ENCODE measurements at regions not wholly inside any gene's neighbourhood (a gene's known extent, or its start where the extent isn't known, plus 50 kb on each side); places are given as distances from the start of the nearest gene placed in this dataset.

DNA sequence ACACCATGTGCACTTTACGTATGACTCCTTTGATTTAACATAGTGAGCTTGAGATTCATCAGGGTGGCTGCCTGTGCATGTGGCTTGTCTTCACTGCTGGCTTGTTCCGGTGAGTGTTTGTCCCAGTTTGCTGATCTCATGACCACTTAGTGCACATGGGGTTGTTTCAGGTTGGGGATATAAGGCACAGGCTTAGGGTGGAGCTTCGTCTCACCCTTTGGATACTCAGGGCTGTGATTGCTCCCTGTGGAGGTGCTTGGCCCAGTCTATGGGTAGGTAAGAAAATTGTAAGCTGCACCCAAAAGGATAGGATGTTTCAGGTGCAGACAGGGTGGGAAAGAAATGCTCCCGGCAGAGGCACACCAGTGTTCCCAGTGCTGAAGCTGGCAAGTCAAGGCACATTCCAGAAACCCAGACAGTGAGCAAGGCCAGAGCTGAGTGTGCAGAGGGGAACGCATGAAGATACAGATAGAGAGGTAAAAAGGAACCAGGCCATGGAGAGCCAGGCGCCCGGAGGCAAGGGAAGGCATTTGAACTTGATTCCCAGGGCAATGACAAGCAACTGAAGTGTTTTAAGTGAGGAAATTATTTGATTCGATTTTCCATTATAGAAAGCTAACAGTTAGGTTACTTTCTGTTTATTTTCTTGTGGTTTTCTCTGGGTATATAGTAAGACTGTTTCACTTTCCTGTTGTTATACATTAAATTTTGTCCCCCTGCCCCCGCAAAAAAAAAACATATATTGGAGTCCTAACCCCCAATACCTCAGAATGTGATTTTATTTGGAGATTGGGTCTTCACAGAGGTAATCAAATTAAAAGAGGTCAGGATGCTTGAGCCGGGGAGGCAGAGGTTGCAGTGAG is 289.8 kb upstream of the KLF6 start:
- no peak for DNase-seq (ENCODE audit: low read depth)

DNA sequence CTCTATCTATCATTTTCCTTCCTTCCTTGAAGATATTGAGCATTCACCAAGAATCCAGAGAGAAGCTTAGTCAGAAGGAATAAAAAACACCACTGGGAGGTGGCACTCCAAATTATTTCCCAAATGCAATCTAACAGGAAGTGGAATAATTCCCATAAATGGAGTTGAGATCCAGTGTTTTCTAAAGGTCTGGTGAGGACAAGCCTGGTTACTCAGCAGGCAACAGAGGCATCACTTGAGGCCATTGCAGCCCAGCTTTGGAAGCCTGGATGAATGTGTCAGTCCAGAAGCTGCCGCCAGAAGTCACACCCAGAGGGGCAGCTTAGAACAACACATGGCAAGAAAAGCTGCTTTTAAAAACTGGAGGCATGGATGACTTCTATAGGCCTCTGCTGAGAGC is 288.9 kb upstream of the KLF6 start:
- DNase-seq (ENCODE audit: low read depth): no peak

- no peak for DNase-seq (ENCODE audit: low read depth)
Measured at GRCh38 chr10:4070921-4071660, 286.1 kb upstream of the KLF6 start.

GRCh38 chr10:4070184-4070583 is 285.2 kb upstream of the KLF6 start:
- no peak for DNase-seq (ENCODE audit: low read depth)

GRCh38 chr10:4069491-4069890 is 284.5 kb upstream of the KLF6 start:
- DNase-seq (ENCODE audit: low read depth): no peak

DNA sequence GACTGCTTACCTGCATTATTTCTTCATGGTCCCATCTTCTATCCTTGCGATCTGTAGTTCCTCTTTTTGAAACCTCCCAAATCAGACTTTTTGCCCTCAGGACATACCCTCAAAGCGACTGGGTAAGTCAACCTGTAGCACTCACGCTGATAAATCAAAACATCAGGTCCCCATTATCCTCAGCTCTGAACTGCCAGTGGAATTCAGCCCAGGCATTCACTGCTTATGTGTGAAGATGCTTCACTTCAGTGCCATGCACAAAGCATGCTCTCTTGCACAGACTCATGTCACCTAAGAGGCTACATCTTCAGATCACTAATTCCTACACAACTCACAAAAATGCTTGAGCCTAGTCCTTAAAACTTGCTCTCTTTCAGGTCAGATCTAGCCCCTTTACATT is 283.6 kb upstream of the KLF6 start:
- no peak for DNase-seq (ENCODE audit: low read depth)

- DNase-seq (ENCODE audit: low read depth): no peak
Measured at GRCh38 chr10:4067931-4068561, 283.0 kb upstream of the KLF6 start.

DNA sequence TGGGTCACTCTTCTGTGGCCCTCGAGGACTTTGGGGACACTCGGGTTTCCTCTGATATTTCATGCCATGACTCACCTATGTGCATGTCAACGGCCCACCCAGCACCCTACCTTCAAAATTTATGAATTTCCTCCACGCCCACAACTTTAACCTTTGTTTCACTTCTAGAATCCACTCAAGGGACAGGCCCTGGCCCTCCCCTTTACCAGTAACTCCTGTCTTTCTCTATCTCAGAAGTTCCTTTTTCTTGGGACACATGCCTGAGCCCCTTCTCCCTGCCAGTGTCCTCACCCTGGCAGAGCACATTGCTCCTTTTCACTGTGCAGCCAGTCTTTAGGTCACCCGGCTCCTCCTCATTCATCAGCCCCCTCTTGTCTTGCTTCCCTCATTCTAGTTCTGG is 282.5 kb upstream of the KLF6 start:
- no peak for DNase-seq (ENCODE audit: low read depth)

GRCh38 chr10:4066581-4067390 is 281.8 kb upstream of the KLF6 start:
- no peak for DNase-seq (ENCODE audit: low read depth)

DNA sequence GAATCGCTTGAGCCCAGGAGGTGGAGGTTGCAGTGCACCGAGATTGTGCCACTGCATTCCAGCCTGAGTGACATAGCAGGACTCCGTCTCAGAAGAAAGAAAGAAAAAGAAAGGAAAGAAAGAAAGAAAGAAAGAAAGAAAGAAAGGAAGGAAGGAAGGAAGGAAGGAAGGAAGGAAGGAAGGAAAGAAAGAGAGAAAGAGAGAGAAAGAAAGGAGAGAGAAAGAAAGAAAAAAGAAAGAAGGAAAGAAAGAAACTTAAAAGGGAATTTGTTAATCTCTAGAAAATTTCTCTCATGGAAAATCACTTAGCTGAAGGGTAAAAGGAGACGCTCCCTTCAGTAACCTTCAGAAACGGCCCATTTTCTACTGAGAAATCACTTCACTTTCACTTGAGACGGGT is 279.5 kb upstream of the KLF6 start:
- no peak for DNase-seq (ENCODE audit: low read depth)

GRCh38 chr10:4063717-4064116 is 278.7 kb upstream of the KLF6 start:
- DNase-seq (ENCODE audit: low read depth): no peak

- DNase-seq (ENCODE audit: low read depth): no peak
Measured at GRCh38 chr10:4062751-4063150, 277.7 kb upstream of the KLF6 start.

DNA sequence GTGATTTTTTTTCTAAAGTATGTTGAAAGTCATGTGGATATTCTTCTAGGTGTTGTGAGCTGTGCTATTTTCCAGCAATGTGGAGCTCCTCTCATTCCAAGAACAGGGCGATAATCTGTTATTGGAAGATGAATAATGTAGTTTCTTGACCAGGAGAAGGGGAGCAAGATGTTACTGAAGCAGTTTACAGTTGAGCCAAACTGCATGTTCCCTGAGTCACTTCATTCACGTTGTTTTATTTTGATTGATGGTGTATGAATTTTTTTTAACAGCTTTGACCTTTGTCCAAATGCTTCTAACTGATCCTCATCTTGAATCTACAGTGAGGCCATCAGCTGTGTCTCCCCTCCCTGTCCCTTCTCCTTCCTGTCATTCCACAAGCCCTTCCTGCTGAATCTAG is 277.1 kb upstream of the KLF6 start:
- DNase-seq (ENCODE audit: low read depth): no peak

DNA sequence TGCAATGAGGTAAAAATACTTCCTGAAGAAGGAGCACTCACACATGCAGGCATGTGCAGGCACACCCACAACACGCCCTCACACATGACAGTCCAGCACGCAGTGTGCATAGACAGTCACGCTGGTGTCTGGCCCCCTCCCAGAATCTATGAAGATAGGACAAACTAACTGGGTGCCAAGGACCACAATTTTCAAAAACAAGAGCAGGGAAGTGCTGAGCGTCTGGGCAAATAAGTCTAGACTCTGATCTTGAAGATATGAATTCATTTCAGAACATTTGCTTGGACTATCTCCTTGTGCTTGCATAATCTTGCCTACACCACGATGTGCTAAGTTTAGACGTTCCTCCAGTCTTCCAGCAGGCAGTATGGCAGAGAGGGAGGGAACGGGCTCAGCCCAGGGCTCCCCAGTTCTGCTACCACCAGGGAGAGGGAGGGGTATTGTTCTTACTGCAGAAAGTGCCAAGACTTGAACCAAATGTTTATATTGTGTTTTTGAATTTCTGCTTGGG is 276.5 kb upstream of the KLF6 start:
- peak; percentile 36 for DNase-seq (ENCODE audit: low read depth)

DNA sequence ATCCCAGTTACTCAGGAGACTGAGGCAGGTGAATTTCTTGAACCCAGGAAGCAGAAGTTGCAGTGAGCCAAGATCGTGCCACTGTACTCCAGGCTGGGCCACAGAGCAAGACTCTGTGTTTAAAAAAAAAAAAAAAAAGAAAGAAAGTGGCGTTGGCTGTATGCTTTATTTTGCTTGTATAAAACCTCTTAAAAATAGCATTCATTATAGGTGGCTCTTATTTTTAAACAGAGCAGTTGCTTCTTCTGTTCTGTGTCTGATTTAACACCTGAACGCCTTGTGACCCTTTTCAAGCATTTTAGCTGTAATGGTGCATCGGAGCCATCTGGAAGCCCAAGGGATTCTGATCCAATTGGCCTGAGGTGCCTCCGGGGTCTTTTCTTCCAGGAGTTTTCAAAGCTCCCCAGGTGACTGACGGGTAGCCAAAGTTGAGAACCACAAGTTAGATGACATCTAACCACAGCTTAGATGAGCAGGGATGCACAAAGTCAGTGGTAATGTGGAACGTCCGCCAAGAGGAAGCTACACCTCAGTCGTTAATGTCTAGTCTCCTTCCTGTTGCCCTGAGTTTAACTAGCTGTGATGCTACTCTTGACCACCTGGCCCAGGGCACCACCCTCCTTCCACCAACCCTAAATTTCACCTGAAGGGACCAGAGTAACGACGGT is 274.6 kb upstream of the KLF6 start:
- DNase-seq (ENCODE audit: low read depth): no peak

- no peak for DNase-seq (ENCODE audit: low read depth)
Measured at GRCh38 chr10:4058514-4059029, 273.6 kb upstream of the KLF6 start.

DNA sequence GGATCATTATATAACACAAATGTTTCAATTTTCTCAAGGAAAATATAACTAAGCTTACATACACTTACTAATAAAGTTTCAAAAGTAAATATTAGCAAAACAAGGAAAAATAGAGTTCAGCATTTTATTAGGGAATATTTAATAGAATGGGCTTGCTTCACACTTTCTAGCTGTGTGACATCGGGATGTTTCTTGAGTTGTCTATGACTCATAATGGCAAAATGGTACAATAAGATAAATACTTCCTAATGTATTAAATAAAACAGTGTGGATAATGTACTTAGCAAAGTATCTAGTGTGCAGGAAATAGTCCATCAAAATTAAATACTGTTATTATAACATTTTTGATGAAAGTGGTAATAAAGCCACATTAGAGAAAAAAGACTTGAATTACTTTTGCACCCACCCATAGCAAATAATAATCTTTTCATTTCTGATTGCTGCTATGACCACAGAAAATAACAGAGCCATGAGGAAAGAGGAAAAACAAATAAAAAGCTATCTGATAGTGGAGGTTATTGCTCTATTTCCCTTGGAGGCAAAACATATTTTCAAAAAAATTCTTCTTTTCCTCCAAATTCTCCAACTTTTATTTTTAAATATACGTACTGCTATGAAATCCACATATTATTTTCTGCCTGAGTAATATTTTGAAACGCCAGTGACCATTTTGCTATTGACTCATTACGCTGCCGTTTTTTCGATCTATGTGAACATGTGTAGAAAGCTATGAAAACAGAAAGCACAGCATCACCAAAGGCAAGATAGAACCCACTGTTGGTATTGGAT is 272.9 kb upstream of the KLF6 start:
- no peak for DNase-seq (ENCODE audit: low read depth)

GRCh38 chr10:4057021-4057420 is 272.0 kb upstream of the KLF6 start:
- DNase-seq (ENCODE audit: low read depth): no peak

GRCh38 chr10:4054656-4055435 is 269.8 kb upstream of the KLF6 start:
- no peak for DNase-seq (ENCODE audit: low read depth)

- DNase-seq (ENCODE audit: low read depth): no peak
Measured at GRCh38 chr10:4053940-4054339, 268.9 kb upstream of the KLF6 start.
